Chondrocyte (in vitro differentiated cells): ENCODE measurements at regions not wholly inside any gene's neighbourhood (a gene's known extent, or its start where the extent isn't known, plus 50 kb on each side); places are given as distances from the start of the nearest gene placed in this dataset.

Experiments
- DNase-seq: peaks from one replicate; pipeline ENCODE4 v3.0.0; 2021; ENCODE audit warnings: mixed read lengths, low spot score
- H3K27ac Mint-ChIP-seq: one replicate; pipeline ENCODE4 v1.8.0; 2021; ENCODE audit warnings: mild to moderate bottlenecking, moderate library complexity, mixed read lengths; ENCODE audit not compliant: unreplicated experiment
- H3K27me3 Mint-ChIP-seq: 2 replicates; pipeline ENCODE4 v1.8.0; 2021; ENCODE audit warnings: low read depth, mixed read lengths
- H3K36me3 Mint-ChIP-seq: 2 replicates; pipeline ENCODE4 v1.8.0; 2021; ENCODE audit warnings: low read depth, mixed read lengths
- H3K4me1 Mint-ChIP-seq: 2 replicates; pipeline ENCODE4 v1.8.0; 2021; ENCODE audit warnings: low read depth, mild to moderate bottlenecking, mixed read lengths
- H3K4me3 Mint-ChIP-seq: one replicate; pipeline ENCODE4 v1.8.0; 2021; ENCODE audit warnings: mild to moderate bottlenecking, moderate library complexity, mixed read lengths; ENCODE audit not compliant: unreplicated experiment
- H3K9me3 Mint-ChIP-seq: 2 replicates; pipeline ENCODE4 v1.8.0; 2021; ENCODE audit warnings: low read depth, mixed read lengths
- TF ChIP-seq, protein P1 (sequence below): fragments of 200-600 bp; sonication (generic); IDR thresholded peaks from 2 replicates; pipeline ENCODE4 v1.5.0; 2021; ENCODE audit warnings: antibody characterized with exemption, mild to moderate bottlenecking, moderate library complexity

GRCh38 chr9:79007701-79008483 lies 563.9 kb upstream of the TLE4 start:
- TF ChIP-seq, protein P1, sequence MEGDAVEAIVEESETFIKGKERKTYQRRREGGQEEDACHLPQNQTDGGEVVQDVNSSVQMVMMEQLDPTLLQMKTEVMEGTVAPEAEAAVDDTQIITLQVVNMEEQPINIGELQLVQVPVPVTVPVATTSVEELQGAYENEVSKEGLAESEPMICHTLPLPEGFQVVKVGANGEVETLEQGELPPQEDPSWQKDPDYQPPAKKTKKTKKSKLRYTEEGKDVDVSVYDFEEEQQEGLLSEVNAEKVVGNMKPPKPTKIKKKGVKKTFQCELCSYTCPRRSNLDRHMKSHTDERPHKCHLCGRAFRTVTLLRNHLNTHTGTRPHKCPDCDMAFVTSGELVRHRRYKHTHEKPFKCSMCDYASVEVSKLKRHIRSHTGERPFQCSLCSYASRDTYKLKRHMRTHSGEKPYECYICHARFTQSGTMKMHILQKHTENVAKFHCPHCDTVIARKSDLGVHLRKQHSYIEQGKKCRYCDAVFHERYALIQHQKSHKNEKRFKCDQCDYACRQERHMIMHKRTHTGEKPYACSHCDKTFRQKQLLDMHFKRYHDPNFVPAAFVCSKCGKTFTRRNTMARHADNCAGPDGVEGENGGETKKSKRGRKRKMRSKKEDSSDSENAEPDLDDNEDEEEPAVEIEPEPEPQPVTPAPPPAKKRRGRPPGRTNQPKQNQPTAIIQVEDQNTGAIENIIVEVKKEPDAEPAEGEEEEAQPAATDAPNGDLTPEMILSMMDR, result no peak
- peaks cover 4% of the 10 kb centered on the region for H3K4me1 Mint-ChIP-seq
- H3K9me3 Mint-ChIP-seq, result no peaks in the 10 kb centered on the region
- no peaks in the 10 kb centered on the region for H3K36me3 Mint-ChIP-seq
- H3K4me3 Mint-ChIP-seq, result no peak overlapping the region
- no peak overlapping the region for H3K27ac Mint-ChIP-seq
- no peak for DNase-seq
- no peaks in the 10 kb centered on the region for H3K27me3 Mint-ChIP-seq

DNA sequence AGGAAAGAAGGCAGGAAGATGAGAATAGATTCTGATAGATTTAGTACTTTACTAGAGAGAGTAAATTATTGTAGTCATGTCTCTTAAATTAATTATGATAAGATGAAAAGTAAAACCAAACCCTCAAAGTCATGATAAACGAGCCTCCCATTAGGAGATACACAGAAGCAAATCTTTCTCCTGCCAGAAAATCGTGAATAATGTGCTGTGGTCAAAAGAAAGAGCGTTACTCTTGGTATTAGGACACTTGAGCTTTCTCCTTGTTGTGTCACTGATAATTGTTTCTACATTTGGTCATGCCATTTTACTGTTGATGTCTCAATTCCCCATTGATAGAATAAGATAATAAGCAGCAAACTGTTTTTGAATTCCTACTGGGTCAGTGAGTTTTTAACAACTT lies 562.8 kb upstream of the TLE4 start:
- no peaks in the 10 kb centered on the region for H3K9me3 Mint-ChIP-seq
- DNase-seq, result no peak

GRCh38 chr9:79011461-79011860 lies 560.3 kb upstream of the TLE4 start:
- Mint-ChIP-seq H3K9me3 (no peaks in the 10 kb centered on the region), H3K27me3 (no peaks in the 10 kb centered on the region), H3K4me1 (peaks cover 29% of the 10 kb centered on the region), H3K4me3 (no peak overlapping the region), H3K36me3 (no peaks in the 10 kb centered on the region), H3K27ac (no peak overlapping the region)
- DNase-seq, result no peak
- TF ChIP-seq, protein P1, result no peak

More for the DNA sequence above, 562.8 kb upstream of the TLE4 start:
- Mint-ChIP-seq H3K4me3 (no peak overlapping the region), H3K27ac (no peak overlapping the region), H3K27me3 (no peaks in the 10 kb centered on the region), H3K36me3 (no peaks in the 10 kb centered on the region), H3K4me1 (peaks cover 12% of the 10 kb centered on the region)
- TF ChIP-seq, protein P1, result no peak

DNA sequence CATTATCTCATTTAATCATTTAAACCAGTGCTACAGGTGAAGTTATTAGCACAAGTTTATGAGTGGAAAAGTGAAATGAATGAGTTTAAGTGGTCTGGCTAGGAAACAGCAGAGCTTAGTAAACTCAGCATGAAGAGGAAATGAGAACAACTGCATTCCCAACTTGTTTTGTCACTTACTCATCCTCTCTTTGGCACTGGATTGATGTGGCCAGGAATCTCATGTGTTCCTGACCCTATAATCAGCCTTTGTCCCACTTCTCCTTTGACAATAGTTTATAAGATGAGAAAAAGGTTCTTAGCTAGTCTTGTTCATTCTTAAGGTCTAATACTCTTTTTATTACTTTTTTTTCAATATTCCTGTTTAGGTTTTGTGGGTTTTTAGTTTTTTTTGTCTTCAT lies 559.2 kb upstream of the TLE4 start:
- Mint-ChIP-seq H3K9me3 (no peaks in the 10 kb centered on the region), H3K4me3 (no peak overlapping the region), H3K4me1 (peaks cover 29% of the 10 kb centered on the region), H3K27me3 (no peaks in the 10 kb centered on the region), H3K27ac (no peak overlapping the region), H3K36me3 (no peaks in the 10 kb centered on the region)
- TF ChIP-seq, protein P1, result no peak
- DNase-seq, result no peak

GRCh38 chr9:79013715-79014610 lies 557.8 kb upstream of the TLE4 start:
- peaks cover 29% of the 10 kb centered on the region for H3K4me1 Mint-ChIP-seq
- H3K27ac Mint-ChIP-seq, result no peak overlapping the region
- H3K4me3 Mint-ChIP-seq, result no peak overlapping the region
- H3K9me3 Mint-ChIP-seq, result no peaks in the 10 kb centered on the region
- no peak for DNase-seq
- H3K36me3 Mint-ChIP-seq, result no peaks in the 10 kb centered on the region
- no peaks in the 10 kb centered on the region for H3K27me3 Mint-ChIP-seq
- TF ChIP-seq, protein P1, result no peak
